ENCODE measurements at regions not wholly inside any gene's neighbourhood (a gene's known extent, or its start where the extent isn't known, plus 50 kb on each side); places are given as distances from the start of the nearest gene placed in this dataset.
"Not testable (repeated sequence)": the region's sequence is repeated elsewhere in the genome, so short reads cannot be mapped to it uniquely, and the experiment has no call there.

DNA sequence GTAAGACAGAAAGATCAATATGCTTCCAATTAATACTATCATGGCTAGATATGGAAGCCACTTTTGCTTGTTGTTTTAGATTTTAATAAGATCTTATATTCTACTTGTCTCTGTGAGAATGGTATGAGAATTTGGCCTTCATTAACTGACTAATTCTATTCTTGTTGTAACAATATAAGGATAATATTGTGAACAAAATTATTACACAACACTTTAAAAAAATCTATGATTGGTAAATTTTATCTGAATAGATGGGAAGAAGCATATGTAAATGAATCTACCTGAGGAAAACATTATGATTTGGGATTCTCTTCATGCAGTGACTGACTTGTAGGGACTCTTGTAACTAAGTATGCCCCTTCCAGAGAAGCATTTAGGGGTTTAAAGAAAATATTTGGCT lies 308.9 kb upstream of the KCND2 start:
- Mint-ChIP-seq H3K27ac (ENCODE audit: unreplicated experiment) (no peak overlapping the region), H3K9me3 (ENCODE audit: unreplicated experiment) (no peaks in the 10 kb centered on the region), H3K36me3 (ENCODE audit: insufficient read depth, unreplicated experiment) (no peaks in the 10 kb centered on the region), H3K4me1 (ENCODE audit: low read depth, unreplicated experiment) (no peaks in the 10 kb centered on the region), H3K4me3 (ENCODE audit: unreplicated experiment) (no peak overlapping the region), H3K27me3 (ENCODE audit: insufficient read depth, unreplicated experiment) (no peaks in the 10 kb centered on the region)
- Histone ChIP-seq H3K9me3 (no peaks in the 10 kb centered on the region), H3K36me3 (ENCODE audit: control insufficient read depth, insufficient read depth, low read length) (no peaks in the 10 kb centered on the region), H3K27me3 (replicated peaks; ENCODE audit: control insufficient read depth, insufficient read depth, low read length) (no peaks in the 10 kb centered on the region), H3K4me1 (no peaks in the 10 kb centered on the region), H3K4me3 (ENCODE audit: low read depth, low read length) (no peak overlapping the region)
- BruUV-seq (replicated peaks), result no TSS peak
- no peak for DNase-seq
- POLR2A ChIA-PET, result no interaction called here
- TF ChIP-seq CTCF (IDR thresholded peaks at IDR 0.05; ENCODE audit: insufficient read depth in 1 of 2, low read depth in 1 of 2, low read length in 1 of 2, severe bottlenecking in 1 of 2, unreplicated experiment in 1 of 2), result no peak
- intact Hi-C loops (cut with micrococcal nuclease; ENCODE audit: unreplicated experiment), result no loop called here
- CTCF ChIA-PET, result no interaction called here

DNA sequence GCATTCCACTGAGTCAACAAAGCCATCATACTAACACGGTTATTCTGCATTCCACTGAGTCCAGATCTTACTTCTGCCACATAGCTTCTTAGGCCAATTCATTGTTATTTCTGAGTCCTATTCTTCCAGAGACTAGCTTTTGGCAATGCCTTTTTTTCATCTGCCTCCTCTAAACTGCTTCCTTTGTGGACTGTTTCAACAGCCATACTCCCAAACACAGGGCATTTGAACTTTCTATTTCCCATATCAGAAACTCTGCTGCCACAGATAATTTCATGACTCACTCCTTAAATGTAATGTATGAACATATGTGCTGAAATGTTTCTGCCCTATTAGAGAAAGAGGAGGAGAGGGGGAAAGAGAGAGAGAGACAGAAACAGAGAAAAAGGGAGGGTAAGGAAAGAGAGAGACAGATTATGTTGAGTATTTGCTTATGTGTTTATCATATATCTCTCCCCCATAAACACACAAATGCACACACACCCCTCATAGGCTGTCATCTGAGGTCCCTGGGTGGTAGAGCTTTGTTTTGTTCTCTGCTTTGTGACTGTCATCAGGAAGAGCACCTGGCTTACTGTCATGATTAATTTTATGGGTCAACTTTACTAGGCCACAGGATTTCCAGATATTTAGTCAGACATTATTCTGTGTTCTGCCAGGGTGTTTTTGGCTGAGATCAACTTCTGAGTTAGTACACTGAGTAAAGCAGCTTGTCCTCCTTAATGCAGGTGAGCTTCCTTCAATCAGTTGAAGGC lies 308.0 kb upstream of the KCND2 start:
- Mint-ChIP-seq H3K4me1 (ENCODE audit: low read depth, unreplicated experiment) (no peaks in the 10 kb centered on the region), H3K27me3 (ENCODE audit: insufficient read depth, unreplicated experiment) (no peaks in the 10 kb centered on the region), H3K9me3 (ENCODE audit: unreplicated experiment) (no peaks in the 10 kb centered on the region), H3K36me3 (ENCODE audit: insufficient read depth, unreplicated experiment) (no peaks in the 10 kb centered on the region), H3K4me3 (ENCODE audit: unreplicated experiment) (no peak overlapping the region), H3K27ac (ENCODE audit: unreplicated experiment) (no peak overlapping the region)
- CTCF ChIA-PET, result no interaction called here
- Histone ChIP-seq H3K4me3 (ENCODE audit: low read depth, low read length) (no peak overlapping the region), H3K9me3 (no peaks in the 10 kb centered on the region), H3K27me3 (replicated peaks; ENCODE audit: control insufficient read depth, insufficient read depth, low read length) (no peaks in the 10 kb centered on the region), H3K36me3 (ENCODE audit: control insufficient read depth, insufficient read depth, low read length) (no peaks in the 10 kb centered on the region), H3K4me1 (no peaks in the 10 kb centered on the region)
- no TSS peak for BruUV-seq (replicated peaks)
- DNase-seq, result no peak
- intact Hi-C loops (cut with micrococcal nuclease; ENCODE audit: unreplicated experiment), result no loop called here
- TF ChIP-seq CTCF (IDR thresholded peaks at IDR 0.05; ENCODE audit: insufficient read depth in 1 of 2, low read depth in 1 of 2, low read length in 1 of 2, severe bottlenecking in 1 of 2, unreplicated experiment in 1 of 2), result no peak
- POLR2A ChIA-PET, result no interaction called here

- POLR2A ChIA-PET, result no interaction called here
Measured at GRCh38 chr7:119967221-119967620, 305.8 kb upstream of the KCND2 start.

DNA sequence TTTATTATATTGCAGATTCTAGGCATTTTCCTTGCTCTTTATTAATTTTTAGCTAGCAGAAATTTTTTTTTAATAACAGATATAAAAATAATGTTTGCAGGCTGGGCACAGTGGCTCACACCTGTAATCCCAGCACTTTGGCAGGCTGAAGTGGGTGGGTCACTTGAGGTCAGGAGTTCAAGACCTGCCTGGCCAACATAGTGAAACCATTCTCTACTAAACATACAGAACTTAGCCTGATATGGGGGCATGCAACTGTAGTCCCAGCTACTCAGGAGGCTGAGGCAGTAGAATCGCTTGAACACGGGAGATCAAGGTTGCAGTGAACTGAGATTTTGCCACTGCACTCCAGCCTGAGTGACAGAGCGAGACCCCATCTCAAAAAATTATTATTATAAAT lies 304.6 kb upstream of the KCND2 start:
- H3K4me3 ChIP-seq (ENCODE audit: low read depth, low read length); H3K9me3 ChIP-seq; H3K27me3 ChIP-seq (replicated peaks; ENCODE audit: control insufficient read depth, insufficient read depth, low read length); H3K36me3 Mint-ChIP-seq (ENCODE audit: insufficient read depth, unreplicated experiment); H3K27me3 Mint-ChIP-seq (ENCODE audit: insufficient read depth, unreplicated experiment); H3K27ac Mint-ChIP-seq (ENCODE audit: unreplicated experiment); H3K9me3 Mint-ChIP-seq (ENCODE audit: unreplicated experiment); H3K4me1 Mint-ChIP-seq (ENCODE audit: low read depth, unreplicated experiment); POLR2A ChIA-PET; CTCF ChIA-PET; H3K4me1 ChIP-seq; H3K36me3 ChIP-seq (ENCODE audit: control insufficient read depth, insufficient read depth, low read length); DNase-seq; BruUV-seq (replicated peaks); intact Hi-C loops (cut with micrococcal nuclease; ENCODE audit: unreplicated experiment); H3K4me3 Mint-ChIP-seq (ENCODE audit: unreplicated experiment): not testable (repeated sequence)

More at GRCh38 chr7:119967221-119967620, 305.8 kb upstream of the KCND2 start:
- Mint-ChIP-seq H3K27ac (ENCODE audit: unreplicated experiment) (no peak overlapping the region), H3K27me3 (ENCODE audit: insufficient read depth, unreplicated experiment) (no peaks in the 10 kb centered on the region), H3K4me3 (ENCODE audit: unreplicated experiment) (no peak overlapping the region), H3K9me3 (ENCODE audit: unreplicated experiment) (no peaks in the 10 kb centered on the region), H3K36me3 (ENCODE audit: insufficient read depth, unreplicated experiment) (no peaks in the 10 kb centered on the region), H3K4me1 (ENCODE audit: low read depth, unreplicated experiment) (no peaks in the 10 kb centered on the region)
- no peak for TF ChIP-seq CTCF (IDR thresholded peaks at IDR 0.05; ENCODE audit: insufficient read depth in 1 of 2, low read depth in 1 of 2, low read length in 1 of 2, severe bottlenecking in 1 of 2, unreplicated experiment in 1 of 2)
- no peak for DNase-seq
- Histone ChIP-seq H3K36me3 (ENCODE audit: control insufficient read depth, insufficient read depth, low read length) (no peaks in the 10 kb centered on the region), H3K4me1 (no peaks in the 10 kb centered on the region), H3K27me3 (replicated peaks; ENCODE audit: control insufficient read depth, insufficient read depth, low read length) (no peaks in the 10 kb centered on the region), H3K9me3 (no peaks in the 10 kb centered on the region), H3K4me3 (ENCODE audit: low read depth, low read length) (no peak overlapping the region)
- intact Hi-C loops (cut with micrococcal nuclease; ENCODE audit: unreplicated experiment), result no loop called here
- CTCF ChIA-PET, result no interaction called here
- no TSS peak for BruUV-seq (replicated peaks)

Measured in Caco-2 (cell line).